Choroid plexus epithelial cell (primary cell): ENCODE measurements at regions not wholly inside any gene's neighbourhood (a gene's known extent, or its start where the extent isn't known, plus 50 kb on each side); places are given as distances from the start of the nearest gene placed in this dataset.

Experiments
- DNase-seq: peaks from one replicate; pipeline ENCODE4 v3.0.0-alpha.2; 2010; ENCODE audit warnings: low read depth
- H3K4me3 ChIP-seq: 2 replicates; pipeline ENCODE4 v1.5.1; 2011; ENCODE audit warnings: low read depth, mild to moderate bottlenecking, control low read depth, low read length, moderate library complexity
- TF ChIP-seq, protein P1 (sequence below): conservative IDR thresholded peaks from 2 replicates; pipeline ENCODE4 v1.5.1; 2011; ENCODE audit warnings: low read depth, mild to moderate bottlenecking, control low read depth, inconsistent platforms, low read length, moderate library complexity

DNA sequence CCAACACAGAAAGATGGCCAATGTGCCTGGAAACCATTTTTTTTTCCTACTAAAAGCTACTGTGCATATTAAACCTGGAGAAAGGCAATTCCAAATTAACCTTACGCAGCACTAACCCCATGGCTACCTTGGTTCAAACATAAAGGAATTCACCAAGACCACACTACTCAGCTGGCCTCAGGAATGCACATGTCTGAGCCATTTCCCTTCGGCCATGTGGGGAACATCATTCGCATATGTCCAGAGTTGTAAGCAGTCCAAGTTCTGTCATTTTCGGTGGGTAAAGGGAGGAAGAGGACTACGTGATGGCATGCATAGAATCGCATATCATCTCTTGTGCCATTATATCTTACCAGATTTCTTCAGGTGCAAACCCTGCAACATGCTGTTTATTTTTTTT is 175.4 kb downstream of the NTMT2 start:
- peak; percentile 54 for DNase-seq
- TF ChIP-seq, protein P1, sequence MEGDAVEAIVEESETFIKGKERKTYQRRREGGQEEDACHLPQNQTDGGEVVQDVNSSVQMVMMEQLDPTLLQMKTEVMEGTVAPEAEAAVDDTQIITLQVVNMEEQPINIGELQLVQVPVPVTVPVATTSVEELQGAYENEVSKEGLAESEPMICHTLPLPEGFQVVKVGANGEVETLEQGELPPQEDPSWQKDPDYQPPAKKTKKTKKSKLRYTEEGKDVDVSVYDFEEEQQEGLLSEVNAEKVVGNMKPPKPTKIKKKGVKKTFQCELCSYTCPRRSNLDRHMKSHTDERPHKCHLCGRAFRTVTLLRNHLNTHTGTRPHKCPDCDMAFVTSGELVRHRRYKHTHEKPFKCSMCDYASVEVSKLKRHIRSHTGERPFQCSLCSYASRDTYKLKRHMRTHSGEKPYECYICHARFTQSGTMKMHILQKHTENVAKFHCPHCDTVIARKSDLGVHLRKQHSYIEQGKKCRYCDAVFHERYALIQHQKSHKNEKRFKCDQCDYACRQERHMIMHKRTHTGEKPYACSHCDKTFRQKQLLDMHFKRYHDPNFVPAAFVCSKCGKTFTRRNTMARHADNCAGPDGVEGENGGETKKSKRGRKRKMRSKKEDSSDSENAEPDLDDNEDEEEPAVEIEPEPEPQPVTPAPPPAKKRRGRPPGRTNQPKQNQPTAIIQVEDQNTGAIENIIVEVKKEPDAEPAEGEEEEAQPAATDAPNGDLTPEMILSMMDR = no peak

DNA sequence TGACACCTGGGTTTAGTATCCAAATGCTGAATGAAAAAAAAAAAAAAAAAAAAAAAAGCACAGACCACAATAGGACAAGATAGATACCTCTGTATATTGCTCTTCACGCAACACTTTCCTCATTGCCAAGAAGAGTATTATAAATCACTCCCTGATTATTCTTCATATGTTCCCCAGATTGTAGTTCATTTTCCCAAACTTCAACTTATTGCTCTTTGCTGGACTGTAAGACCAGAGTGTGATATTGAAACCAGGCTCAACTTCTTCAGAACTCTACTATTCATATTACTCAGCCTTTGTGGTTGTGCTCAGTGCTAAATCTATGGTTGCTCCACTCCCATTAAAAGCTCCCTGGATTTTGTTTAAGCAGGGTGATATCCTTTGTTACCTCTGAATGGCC is 180.4 kb downstream of the NTMT2 start:
- DNase-seq = no peak
- no peak overlapping the region for H3K4me3 ChIP-seq
- TF ChIP-seq, protein P1 = no peak

More for the DNA sequence above, 175.4 kb downstream of the NTMT2 start:
- H3K4me3 ChIP-seq = no peak overlapping the region

DNA sequence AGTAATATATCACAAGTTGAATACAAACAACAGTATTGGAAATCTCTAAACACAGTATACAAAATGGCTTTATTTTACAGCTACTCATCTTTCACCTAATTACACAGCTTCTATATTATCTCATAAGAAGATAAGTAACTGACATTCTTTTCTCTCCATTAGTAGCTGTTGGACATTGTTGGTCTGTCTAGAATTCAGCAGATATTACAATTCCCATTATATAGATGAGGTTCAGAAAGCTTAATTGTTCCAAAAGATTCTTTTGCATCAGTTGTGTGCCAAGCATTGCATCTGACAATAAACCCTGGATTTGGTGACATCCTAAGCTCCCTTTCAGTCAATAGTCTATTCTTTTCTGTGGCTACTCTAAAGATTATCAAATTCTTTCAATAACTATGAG is 187.0 kb downstream of the NTMT2 start:
- H3K4me3 ChIP-seq = no peak overlapping the region
- TF ChIP-seq, protein P1 = no peak
- DNase-seq = no peak

DNA sequence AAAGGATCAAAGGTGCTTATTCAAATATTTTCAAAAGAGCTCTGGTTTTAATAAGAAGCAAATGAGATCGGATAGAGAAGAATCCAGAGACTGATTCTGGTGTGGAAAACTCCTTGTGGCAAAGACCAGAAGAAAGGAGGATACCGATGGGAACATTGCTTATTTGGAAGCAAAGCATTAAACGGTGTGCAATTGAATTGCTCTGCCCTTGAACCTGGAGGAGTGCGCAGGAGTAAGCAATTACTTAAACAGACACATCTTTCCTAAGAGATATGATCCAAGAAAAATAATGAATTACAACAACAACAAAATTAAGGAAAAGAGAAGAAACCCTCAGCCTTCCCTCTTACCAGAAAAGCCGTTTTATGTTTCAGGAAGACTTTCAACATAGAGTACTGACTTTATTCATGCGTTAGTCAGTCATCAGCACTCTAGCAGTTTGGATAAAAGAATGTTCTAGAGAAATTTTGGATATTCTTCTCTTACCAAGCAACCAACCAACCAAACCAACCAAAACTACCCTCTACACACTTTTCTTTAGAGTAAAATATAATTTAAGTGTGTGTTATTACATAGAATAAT is 191.7 kb downstream of the NTMT2 start:
- TF ChIP-seq, protein P1 = no peak
- no peak for DNase-seq
- no peak overlapping the region for H3K4me3 ChIP-seq

DNA sequence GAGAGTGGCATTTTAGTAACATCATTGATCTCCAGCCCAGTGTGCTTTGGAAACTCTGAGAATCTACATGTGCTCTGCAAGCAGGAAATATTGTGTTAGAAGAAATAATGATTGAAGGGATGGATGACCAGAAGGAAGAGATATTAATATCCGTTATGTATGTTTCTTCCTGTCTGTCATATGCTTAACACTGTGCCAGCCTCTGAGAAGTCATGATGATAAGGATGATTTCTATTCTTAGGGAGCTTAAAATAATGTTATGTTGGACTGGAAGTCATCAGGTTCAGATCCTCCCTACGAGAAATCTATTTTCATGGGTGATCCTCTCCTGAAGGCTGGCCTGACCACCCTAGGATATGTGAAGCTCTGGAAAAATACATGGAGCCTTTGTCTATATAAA is 192.4 kb upstream of the GORAB start:
- TF ChIP-seq, protein P1 = no peak
- H3K4me3 ChIP-seq = no peak overlapping the region
- no peak for DNase-seq

DNA sequence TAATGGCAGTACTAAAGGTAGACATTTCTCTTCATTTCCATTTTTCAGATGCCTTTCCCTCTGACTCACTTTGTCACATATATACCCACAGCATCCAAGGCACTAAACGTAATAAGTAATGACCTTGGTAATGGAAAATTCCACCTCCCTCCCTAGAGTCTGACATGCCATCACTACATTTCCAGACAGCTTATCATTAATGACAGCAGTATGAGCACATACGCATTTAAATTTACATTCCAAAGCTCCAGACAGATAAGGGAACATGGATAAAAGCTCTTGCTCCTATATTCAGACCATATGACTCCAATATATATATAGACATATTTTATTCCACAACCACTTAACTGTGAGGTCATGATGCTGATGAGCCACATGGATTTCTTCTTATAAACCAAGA is 191.7 kb upstream of the GORAB start:
- no peak overlapping the region for H3K4me3 ChIP-seq
- TF ChIP-seq, protein P1 = no peak
- peak; percentile 5 for DNase-seq

DNA sequence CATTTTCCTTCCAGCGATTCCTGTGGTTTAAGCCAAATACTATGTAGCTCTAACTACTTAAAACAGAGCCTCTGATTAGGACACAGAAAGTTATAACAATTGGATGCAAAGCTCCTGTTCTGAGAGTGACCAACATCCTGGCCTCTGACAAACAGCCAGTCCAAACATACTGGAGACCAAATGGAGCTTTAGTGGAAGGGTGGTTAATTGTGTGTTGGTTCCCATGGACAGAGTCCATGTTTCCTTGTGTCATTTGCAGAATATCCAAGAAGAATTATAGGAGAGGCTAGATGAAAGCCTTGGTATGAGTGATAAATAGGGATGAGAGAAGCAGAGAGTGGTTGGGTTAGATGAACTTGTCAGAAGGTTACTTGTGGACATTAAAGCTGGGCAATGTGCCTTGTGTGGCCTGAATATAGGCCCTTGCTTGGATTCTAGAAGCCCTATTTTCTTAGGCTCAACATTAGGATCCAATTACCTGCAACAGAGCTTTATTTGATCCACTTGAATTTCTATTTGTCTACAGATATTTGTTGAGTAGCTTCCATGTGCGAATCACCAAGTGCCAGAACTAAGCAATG is 180.5 kb upstream of the GORAB start:
- no peak for DNase-seq
- TF ChIP-seq, protein P1 = no peak

More for the DNA sequence above, 180.5 kb upstream of the GORAB start:
- H3K4me3 ChIP-seq = no peak overlapping the region
